DMS 273 (cell line): ENCODE measurements at regions not wholly inside any gene's neighbourhood (a gene's known extent, or its start where the extent isn't known, plus 50 kb on each side); places are given as distances from the start of the nearest gene placed in this dataset.
A peak's percentile ranks its signal among the peaks of the same experiment; 100 is the strongest.
"Not testable (repeated sequence)": the region's sequence is repeated elsewhere in the genome, so short reads cannot be mapped to it uniquely, and the experiment has no call there.

Experiments
- DNase-seq: peaks from one replicate; lab custom pipeline; 2025; ENCODE audit not compliant: unreplicated experiment; lab: John Stamatoyannopoulos, UW

DNA sequence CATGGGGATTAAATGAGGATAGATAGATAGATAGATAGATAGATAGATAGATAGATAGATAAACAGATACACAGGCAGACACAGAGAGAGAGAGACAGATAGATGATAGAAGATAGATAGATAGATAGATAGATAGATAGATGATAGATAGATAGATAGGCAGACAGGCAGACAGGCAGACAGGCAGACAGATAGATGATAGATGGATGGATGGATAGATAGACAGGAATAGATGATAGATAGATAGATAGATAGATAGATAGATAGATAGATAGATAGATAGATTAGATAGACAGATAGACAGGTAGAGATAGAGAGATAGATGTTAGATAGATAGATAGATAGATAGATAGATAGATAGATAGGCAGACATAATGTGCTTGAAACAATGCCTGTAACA, 137.3 kb downstream of the MED10 start:
- not testable (repeated sequence) for DNase-seq

DNA sequence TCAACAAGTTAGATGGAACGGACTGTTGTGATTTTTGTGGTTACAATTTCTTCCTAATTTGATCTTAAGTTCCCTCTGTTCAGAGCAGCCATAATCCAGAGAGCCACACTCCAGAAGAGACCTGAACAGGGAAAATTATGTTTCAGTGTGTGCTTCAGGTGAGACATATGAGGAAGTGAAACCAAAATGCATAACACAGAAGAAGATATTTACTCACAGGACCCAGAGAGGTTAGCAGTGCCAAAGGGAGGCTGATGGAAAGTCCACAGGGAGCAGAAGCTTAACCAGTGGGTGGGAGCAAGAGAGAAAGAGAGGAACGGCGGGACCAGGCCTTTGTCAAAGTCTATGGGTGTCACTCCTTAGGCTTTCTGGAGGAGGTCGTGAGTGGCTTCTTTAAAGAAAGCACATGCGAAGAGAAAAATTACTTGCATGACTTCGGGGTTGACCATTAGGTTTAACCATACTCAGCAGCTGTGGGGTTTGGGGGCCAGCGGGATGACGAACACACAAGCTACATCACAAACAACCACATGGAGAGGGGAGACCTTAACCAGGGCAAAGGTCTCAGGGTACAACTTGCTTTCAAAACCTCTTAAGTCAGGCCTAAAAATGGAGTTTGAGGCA, 141.4 kb downstream of the MED10 start:
- DNase-seq, result no peak

DNA sequence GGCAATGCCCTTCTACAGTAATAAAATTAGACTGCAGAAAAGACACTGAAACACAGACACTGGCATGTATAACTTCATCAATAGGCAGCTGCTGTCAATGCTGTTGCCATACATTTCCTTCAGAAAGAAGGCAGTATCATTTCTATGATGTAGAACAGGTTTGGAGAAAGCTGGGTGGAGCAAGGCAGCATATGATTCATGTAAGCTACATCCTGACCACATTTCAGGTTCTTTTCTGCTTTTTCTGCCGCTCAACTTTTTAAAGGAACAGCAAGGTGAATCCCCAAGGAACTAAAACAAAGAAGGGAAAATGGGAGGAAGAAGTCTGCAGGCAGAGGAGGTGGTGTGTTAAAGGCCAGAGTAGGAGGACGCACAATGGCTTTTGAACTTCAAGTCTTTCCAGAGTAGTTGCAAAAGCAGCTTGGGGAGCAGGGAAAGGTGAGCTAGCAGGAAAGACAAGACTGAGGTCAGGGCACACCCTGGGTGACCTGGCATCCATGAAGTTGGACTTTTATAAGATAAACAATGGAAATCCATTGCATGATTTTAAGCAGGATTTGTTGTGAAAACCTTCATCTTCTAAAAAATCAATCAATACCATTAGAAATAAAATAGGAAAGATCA, 142.1 kb downstream of the MED10 start:
- no peak for DNase-seq

DNA sequence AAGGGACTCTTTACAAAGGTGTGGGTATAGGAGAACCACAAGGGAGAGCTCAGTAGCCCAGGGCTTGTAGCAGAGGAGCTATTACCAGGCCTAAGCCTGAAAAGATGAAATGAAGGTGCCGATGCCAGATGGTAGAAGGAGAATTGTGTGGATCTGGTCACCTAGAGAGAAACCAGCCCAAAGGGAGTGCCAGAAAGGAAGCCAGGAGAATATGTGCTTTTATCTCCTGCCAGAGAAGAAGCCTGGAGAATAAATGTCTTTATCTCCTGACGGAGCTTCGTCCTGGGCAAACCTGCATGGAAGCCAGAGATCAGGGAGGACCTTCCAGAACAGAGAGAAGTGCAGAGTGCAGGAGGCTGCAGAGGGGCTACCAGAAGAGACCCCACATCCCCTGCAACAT, 142.6 kb downstream of the MED10 start:
- no peak for DNase-seq

DNA sequence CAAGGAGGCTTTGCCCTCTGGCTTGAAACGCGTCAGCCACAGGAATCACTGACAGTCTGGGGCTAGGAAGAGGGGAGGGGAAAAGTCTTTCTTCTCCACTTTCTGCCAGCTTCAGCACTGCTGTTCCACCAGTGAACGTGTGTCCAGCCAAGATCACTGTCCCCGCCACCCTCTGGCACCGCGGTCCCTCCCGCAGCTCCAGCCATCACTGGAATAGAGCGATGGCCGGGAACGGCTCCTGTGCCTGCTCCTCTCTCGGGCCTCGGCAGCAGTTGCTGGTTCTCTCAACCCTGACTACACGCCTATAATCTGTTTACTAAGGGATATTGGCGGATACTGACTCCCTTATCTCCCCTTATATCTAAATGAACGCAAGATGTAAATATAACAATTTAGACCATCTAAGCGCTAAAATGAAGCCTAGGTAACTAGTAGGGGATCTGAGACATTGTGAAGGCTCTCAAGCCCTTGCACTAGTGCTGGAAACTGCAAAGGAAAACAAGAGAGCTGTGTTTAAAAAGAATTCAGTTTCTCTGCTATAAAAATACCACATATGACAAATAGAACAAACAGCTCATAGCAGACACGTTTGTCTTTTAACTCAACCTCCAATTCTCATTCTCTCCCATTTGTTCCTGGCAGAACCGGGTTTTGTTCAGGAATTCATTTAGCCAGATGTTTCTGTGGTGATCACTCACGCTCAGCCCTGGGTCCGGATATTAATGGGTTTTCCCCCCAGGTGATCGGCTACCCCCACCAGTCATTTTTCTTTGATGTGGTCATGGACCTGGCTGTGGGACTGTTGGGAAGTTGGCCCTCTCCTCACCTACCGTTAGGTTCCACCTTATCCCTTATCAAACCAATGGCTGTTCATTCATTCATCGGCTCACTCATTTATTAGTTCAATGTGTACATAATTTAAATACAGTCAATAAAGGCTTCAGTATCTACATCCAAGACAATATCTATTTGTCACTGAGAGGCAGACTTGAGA, 149.8 kb downstream of the MED10 start:
- DNase-seq, result no peak

DNA sequence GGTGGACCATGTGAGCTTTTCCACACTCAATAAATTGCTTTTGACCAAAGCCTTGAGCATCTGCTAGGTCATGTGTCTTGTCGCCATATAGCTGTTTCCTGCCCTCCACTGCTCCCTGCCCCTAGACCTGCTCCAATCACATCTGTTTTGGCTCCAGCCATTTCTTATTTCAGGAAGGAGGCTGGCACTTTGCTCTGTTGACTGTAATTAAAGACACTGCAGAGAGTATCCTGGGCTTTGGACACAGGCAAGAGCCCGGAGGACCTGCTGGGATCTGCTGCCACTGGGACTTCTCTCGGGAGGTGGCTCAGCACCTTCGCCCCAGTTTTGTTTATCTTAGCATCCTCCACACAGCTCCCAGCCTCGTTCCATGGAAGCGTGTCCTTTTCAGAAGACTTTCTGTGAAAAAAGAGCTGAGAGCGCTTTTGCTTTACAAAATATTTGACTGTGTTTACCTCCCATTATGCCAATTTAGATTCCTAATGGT, 153.2 kb downstream of the MED10 start:
- DNase-seq, result no peak

DNA sequence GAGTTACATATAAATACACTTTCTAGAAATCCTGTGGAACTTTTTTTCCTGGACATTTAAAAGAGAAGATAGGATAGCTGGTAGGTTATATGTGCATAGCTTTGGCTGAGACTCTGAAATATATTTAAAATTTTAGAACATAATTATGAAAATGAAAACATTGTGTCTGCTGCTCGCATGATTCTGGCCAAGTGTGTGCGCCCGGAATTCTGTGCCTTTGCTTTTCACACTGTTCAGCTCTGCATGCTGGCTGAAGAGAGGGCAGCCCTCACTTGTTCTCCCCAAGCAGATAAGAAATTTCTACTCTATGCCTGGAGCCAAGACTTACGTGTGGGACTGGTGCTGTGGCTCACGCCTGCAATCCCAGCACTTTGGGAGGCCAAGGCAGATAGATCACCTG, 153.9 kb downstream of the MED10 start:
- DNase-seq, result no peak

DNA sequence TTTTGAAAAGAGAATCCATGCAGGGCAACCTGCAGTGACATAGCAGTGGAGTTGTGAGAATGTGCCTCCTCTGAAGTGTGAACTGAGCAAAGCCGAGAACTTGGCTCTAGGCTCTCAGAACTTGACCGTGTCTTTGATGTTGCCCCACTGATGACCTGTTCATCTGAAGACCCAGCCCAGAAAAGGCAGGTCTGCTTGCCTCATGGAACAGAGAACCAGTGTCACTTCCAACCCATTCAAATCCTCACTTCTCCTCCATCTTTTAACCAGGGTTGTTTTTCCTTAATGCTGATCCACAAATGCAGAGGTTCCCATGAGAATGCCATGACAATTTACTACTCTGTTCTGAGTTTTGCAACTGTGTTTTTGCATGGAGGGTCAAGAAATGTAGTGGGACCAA, 155.4 kb downstream of the MED10 start:
- DNase-seq, result no peak

DNA sequence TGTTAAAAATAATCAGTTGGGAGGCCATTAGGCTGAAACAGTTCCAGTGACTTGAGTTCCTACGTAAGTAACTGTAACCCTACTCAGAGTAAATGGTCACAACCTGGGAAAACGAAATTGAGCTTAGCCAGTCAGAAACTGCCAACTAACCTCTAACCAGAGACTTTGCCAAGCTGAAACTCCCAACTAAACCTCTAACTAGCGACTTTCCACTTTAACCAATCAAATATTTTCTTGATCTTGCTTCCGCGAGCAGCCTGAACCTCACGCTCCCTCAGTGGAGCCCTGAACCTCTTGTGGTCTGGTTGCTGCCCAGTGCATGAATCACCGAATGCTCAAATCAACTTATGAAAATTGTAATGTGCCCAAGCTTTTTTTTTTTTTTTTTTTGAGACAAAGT, 156.2 kb downstream of the MED10 start:
- no peak for DNase-seq

DNA sequence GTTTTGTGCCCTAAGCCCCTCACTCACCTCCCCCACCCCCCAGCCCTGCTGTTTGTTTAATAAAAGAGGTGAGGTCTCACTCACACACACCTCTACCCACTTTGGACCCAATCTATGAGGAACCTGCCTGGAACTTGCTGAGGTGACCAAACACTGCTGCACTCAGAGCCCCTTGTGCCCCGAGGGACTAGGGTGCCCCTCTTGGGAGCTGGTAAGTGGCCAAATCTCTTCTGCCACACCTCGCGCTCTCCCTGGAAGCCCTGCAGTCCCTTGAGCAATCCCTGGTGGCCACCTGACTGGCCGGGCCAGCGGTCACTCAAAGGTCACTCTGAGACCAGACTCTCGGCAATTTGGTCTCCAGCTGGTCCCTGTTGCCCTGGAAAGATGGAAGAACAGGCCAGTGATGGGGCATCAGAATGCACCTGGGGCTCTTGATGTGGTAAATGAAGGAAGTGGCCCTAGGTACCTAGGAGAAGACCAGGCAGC, 157.2 kb downstream of the MED10 start:
- no peak for DNase-seq

DNA sequence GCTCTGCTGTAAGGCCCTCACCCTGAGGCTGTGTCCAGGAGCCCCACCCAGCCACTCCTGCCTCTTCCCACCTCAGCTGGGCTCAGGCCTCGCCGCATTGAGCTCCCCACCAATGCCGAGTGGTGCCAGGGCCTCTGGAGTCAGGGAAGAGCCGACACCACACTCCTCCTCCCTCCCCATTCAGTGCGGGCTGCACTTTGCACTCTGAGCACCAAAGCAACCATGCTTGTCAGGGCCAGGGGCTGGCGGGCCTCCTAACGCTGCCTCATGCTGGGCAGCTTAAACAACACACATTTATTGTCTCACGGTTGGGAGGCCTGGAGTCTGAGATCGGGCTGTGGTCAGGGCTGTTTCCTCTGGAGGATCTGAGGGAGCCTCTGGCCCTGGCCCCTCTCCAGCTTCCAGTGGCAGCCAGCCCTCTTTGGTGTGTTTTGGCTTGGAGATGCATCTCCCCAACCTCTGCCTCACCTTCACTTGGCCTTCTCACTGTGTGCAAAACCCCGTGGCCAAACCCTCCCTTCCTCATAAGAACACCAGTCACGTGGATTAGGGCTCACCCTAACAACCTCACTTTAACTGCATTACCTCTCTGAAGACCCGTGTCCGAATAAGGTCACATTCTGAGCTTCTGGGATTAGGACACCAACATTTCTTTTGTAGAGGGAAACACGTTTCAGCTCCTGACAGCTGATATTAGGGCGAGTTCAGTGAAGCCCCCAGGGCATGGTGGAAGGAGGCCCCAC, 157.8 kb downstream of the MED10 start:
- DNase-seq, result no peak

DNA sequence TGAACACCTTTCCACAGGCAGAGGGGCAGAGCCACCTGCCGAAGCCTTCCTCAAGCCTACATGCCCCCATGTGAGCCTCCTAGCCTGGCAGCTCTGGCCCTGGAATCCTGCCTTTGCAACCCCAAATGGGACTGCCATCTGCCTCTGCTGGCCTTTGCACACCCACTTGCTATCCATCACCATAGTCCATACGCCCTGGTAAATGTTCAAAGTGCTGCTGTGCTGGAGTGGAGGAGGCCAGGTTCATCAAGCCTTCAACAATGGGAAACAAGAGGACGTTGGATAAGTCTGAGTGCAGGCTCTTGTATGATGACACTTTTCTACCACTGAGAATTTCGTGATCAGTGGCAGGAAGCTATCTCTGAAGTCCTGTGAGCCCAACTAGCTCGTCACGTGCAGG, 159.8 kb downstream of the MED10 start:
- DNase-seq, result no peak

DNA sequence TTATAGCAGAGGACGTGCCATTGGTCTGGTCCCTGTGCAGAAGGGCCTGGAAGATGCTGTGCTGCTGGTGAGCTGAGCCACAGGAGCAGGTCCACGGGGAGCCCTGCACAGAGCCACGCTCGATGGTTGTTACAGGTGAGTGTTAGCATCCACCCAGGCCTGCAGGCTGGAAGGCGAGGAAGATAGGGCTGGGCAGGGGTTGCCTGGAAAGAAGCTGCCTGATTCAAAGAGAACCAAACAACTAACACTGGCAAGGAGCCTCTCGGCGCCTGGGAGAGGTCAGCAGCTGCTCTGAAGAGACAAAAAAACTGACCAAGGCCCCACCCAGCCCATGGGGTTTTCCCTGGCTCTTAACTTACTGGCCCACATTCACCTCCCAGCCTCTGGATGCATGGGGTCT, 160.2 kb downstream of the MED10 start:
- no peak for DNase-seq

DNA sequence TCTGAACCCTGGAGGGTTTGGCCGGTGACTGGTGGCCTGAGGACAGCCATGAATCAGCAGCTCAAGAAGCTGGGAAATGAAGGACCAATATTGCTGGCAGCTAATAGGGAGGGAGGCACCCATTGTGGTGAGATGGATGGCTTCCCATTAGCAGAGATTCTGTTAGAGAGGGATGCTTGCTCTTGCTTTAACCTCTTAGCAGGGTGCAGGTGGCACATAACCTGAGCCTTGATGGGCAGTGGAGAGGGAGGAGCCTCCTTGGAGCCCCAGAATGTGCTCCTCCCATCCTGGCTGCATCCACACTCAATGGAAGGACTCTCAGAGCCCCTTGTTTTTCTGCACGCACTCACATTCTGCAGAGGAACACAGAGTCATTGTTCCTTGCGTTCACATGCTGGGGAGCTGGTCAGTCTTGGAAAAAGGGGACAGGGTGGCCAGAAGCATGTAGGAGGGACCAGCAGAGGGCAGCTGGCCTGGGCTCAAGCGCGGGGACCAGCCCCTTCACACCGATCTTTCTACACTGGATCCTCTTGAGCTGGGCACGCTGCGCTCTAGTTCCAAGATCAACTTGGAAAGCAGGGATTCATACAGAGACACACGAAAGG, 161.8 kb downstream of the MED10 start:
- DNase-seq, result no peak

DNA sequence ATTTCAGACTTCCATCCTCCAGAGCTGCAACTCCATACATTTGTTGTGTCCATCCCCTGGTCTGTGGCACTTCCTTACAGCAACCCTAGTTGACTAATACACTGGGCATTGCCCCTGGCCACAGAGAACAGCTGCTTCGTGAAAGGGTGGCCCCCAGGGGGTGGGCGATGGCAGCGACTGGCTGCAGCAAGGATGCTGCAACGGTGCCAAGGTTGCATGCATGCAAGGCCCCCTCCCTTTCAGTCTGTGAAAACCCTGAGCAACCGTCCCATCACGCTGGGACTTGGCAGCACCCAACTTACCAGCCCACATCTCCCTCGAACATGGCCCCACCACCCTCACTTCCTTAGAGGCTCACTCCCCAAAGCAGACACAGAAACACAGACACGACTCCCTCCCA, 162.5 kb downstream of the MED10 start:
- no peak for DNase-seq

DNA sequence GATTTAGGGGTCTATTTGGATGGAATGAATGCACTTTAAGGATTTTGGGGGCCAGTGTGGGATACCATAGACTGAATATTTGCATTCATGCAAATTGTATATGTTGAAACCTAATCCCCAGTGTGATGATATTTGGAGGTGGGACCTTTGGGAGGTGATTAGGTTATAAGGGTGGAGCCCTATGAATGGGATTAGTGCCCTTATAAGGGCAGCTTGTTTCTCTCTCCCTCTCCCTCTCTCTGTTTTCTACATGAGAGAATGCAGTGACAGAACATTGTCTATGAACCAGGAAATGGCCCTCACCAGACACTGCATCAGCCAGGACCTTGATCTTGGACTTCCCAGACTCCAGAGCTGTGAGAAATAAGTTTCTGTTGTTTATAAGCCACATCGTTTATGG, 166.1 kb downstream of the MED10 start:
- no peak for DNase-seq

DNA sequence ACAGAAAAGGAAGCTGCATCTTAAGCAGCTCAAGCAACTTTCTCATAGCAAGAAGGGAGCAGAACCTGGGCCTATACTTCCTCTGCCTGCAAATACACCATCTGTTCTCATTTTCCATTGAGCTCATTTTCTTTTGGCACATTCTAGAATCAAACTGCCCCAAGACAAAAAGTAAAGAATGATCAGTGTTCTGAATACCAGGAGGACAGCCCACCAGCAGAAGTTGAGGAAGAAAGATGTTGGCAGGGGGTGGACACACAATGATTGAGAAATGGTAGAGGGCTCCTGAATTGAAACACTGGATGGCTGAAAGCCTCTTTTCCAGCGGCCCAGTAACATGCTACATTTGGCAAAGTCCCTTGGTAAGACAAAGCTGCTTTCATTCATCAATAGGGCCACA, 171.8 kb downstream of the MED10 start:
- no peak for DNase-seq

DNA sequence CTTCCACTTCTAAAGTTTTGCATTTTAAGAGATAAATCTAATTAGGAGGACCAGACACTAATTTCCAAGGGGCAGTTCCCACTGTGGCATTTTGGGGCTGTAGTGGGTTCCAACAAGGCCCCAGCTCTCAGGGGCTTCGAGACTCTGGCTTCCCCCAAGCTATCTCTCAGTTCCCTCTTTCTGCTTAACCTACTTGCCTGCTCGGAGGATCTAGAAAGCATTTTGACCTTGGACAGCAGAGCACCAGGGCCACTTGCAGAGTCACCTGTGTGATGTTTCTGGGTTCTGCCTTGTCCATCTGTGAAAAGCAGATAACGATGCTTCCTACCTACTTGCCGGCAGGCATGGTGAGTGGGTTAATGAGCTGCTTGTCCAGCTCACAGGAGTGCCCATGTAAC, 175.4 kb downstream of the MED10 start:
- no peak for DNase-seq

DNA sequence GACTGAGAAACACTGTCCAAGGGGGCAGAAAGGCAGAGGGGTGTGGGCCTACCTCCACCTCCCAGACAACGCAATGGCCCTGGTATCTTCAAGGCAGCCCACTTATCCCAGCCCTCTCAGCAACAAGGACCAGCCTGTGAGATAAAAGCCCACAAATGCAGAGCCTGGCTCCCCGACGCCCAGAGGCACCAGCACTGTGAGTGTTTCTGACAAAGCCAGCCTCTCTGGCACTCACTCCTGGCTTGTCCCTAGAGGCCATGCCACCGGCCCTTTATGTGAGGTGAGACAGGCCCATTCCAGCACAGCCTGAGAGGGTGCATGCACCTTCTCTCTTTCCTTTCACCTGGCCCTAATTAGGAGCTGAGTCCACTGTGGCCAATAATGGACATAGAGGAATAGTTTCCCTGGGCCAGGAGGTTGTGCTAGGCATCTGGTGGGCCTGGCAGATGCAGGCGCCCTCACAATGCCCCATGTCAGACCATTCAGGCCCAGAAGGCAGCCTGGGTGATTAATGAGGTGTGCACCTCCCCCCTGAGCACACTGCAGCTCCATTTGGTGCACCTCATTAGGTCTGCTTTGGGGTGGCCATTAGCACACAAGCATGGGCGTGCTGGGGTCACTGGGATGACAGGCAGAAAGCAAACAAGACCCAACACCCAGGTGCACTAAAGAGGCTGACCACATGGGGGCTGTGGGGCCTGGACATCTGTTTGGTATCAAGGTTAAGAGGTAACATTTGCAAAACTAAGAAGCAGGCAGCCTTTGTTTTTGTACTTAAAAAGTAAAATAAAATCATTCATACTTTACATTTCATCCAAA, 176.0 kb downstream of the MED10 start:
- peak; percentile 22 for DNase-seq

DNA sequence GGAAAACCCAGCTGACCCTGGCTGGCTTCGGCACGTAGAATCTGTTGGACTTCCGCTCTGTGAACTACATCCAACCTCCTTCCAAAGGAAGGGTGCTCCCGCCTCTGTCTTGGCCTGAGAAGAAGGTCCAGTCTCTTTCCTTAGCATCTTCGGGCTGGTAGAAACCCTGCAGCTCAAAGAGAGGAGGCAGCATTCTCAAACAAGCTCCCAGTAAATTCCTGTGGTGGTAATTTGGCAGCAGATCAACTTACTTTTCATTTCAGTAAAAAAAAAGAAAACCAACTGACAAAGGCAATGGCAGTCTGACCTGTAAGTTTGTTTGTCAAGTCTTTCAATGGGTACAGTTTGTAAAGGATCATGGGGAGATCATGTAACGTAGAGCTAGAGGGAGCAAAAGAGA, 176.7 kb downstream of the MED10 start:
- DNase-seq, result no peak
